CD4-positive, alpha-beta T cell treated with Interferon alpha-2 for 1 hour (primary cell): ENCODE measurements at regions not wholly inside any gene's neighbourhood (a gene's known extent, or its start where the extent isn't known, plus 50 kb on each side); places are given as distances from the start of the nearest gene placed in this dataset.

ENCODE experiments used
- DNase-seq, 2 donors: peaks; one replicate each; pipeline ENCODE4 v3.0.0-alpha.2; 2020 to 2022

DNA sequence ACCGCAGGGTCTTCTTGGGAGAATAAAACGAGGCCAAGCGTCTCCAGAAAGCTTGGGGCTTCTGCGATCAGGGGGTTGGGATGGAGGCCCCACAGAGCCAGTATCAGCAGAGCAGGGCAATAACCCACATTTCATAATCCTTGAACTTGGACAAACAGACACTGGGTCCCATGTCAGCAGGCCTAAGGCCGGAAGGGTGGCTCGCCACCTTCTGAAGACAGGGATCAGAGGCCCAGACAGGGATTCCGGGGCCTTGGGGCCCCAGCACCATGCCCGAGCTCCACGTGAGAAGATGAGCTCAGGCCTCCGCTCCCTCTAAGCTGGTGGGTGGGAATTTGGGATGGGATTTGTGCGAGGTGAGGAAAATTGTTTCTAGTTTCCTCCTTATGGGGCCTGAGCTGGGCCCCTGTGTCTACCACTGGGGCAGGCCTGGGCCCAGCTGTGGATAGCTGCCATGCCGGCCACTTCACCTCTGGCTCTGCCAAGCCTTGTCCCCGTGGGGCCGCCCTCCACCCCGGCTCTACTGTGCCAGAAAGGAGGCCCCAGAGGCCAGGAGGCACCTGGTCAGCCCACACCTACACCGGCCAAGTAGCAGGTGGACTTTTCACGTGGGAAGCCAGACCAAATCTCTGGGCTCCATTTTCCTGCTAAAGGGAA lies 67.2 kb upstream of the DLK1 start:
- DNase-seq: no peak

DNA sequence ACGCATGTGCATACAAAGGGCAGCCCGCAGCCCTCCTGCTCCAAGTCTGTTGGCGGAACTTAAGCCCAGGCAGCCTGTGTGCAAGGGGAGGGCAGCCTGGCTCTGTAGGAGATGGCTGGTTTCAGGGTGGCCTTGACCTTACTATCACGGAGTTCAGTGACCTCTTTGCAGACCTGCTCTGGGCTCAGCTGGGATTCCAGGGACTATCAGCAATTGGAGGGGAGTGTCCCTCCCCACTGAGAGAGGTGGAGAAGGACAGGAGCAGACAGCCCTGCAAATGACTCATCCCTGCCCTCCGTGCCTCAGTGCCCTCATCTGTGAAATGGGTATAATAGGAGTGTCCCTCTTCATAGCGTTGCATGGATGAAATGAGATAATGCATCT lies 66.2 kb upstream of the DLK1 start:
- no peak for DNase-seq

DNA sequence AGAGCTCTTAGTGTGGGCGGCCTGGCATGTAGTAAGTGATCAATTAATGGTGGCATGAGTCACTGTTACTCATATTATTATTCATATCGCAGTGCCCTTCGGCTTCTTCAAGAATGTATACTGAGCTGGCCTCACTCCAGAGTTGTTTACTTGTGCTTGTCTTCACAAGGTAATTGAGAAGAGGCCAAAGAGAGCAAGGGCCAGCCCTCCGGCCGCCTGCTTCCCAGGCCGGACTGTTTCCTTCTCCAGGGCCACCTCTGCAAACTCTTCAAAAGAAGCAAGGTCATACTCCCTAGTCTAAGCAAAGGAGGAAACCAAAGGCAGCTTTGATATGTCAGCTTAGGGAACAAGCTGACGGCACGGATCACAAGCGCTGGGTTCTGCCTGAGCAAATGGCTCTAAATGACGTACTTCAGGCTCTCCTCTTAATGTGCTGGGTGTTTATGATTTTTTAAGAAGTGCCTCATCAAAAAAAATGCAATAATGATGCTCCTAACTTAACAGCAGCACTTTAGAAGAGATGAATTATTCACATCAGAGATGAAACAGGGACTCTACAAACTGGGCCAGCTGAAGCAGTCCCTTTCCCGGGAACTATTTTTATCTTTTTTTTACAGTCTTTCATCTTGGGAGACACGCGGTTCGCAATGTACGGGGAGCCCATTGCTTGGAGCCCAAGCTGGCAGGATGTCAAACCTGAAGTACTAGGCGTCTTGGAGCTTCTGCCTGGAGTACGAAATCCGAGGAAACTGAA lies 65.6 kb upstream of the DLK1 start:
- no peak for DNase-seq

DNA sequence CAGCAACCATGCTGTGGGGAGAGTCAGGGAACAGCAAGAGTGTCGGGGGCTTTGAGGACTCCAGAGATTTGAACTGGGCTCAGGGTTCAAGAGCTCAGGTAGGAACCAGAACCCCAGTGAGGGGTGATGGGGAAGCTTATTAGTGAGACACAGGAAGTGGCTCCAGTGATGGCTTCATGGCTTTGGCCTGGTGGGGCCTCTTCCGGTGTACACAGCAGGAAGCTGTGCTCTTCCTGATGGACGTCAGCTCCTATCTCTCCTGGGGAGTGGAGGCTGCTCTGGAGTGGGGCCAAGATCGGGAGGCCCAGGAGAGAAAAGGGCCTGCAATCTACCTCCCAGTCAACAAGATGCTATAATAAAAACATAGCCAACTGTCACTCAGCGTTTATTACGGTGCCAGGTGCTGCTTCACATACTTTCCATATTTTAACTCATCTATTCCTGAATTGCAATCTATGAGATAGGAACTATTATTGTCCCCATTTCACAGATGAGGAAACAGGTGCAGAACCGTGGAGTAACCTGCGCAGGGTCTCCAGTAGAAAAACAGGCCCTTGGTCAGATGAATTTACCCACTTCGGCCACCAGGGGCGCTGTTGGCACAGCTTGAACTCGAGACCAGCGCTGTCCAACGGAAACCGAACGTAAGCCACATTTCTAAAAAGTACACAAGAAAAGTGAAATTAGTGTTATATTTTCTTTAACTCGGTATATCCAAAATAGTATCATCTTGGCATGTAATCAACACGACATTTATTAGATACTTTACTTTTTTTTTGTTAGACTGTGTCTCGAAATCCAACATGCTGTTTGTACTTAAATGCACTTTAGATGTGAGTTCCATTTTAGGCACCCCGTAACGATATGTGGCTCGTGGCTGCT lies 63.6 kb upstream of the DLK1 start:
- DNase-seq: peak; percentile 52 to 64

DNA sequence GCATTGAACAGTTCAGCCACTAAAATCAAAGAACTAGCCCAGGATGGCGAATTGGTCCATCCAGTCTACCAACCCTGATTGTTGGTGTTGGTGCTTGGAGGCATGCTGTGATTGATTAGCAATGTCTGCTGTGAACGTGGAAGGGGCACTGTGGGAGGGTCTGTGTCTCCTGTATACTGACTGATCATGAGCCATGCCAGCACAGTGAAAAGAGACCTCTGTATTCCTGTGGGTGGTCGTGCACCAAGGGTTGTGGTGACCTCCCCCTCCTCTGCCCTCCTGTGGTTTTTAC lies 63.0 kb upstream of the DLK1 start:
- no peak for DNase-seq

DNA sequence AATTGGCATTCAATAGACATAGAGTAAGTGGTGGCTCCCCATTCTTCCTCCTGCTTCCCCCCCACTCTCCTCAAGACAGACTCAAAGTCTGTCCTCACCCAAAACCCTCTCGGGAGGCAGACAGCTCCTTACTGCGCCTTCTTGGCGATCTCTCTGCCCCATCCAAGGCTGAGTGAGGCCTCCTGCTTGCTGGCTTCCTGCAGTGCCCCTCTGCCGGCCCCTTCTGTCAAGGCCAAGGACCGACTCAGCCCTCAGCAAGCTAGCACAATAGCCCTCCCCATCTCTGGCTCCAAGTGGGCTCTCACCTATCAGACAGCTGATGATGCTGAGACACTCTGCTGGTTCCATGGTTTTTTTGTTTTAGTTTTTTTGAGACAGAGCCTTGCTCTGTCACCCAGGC lies 62.5 kb upstream of the DLK1 start:
- DNase-seq: no peak

DNA sequence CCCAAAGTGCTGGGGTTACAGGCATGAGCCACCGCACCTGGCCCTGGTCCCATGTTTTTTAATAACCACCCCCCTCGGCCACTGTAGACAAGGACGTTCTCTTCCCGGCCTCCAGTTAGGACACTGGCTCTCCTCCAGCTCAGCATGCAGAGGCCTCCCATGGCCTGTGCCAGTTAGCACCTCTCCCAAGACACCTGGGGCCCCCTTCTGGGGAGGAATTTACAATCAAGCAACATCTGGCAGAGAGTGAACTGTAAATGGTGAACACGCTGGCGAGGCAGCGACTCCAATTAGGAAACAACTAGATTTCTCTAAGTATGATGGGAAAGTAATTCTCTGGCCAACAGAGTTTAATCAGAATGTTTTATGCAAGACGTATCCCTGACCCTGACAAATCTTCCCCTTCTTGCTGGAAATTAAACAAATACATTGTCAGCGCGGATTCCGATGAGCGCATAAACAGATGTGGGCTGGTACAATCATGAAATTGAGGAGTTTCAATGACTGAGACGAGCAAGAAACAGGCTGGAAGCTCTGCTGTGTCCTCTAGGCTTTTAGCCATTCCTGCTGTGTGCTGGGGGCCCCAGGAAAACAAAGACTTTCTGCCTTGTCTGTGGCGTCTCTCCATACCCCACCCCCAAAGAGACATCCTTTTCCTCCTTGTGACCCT lies 61.7 kb upstream of the DLK1 start:
- no peak for DNase-seq

DNA sequence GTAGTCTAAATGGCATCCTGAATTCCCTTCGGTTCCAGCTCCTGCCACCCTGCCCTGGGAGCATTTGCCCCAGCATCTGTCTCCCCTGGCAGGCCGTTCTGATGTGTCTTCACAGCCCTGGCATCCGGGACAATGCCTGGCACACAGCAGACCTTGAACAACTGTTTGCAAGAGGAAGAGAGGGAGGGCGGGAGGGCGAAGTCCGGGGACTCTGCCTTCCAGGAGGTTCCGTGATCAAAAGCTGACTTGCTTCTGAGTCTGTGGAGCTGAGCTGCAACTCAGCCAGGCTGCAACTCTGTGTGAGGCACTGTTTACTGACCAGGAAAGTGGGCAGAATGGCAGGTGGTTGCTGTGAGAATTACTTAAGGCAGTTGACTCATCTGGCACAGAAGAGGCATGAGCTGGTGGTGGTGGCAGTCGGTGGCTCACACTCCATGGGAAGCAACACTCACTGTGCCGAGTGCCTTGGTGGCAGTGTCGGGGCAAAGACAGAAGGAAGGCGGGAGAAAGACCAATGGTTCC lies 61.1 kb upstream of the DLK1 start:
- DNase-seq: no peak

DNA sequence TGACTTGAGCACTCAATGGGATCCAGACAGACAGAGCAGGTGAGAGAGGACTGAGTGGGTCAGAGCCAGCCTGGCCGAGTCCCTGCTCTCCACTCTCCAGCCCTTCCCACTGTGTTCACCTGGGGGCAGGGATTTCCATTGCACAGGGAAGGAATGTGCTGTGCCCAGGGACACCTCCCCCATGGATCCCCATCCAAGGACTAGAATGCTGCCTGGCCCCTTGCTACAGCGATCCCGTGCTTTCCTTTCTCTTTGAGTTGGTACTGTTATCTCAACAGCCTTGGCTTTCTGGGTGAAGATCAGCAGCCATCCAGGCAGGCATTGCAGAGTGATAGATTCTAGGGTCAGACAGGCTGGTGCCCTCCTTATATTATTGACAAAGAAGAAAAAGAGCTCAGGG lies 60.3 kb upstream of the DLK1 start:
- no peak for DNase-seq

DNA sequence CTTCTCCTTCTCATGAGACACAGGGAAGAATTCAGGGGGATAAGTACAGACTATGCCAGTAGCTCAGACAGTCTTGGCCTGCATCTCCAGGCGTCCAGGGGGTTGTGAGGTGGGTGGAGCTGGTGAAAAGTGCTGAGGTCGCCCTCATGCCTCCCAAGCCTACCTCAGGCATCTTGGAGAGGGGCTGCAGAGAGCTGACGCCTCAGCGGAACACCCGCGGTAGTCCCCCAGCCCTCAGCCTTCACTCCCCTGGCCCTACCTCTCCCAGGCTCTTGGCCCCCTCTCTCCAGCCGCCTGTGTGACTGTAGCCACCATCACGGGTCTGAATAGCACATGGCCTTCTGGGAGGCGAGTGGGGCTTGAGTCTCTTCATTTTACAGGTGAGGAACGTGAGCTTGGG lies 59.8 kb upstream of the DLK1 start:
- no peak for DNase-seq

DNA sequence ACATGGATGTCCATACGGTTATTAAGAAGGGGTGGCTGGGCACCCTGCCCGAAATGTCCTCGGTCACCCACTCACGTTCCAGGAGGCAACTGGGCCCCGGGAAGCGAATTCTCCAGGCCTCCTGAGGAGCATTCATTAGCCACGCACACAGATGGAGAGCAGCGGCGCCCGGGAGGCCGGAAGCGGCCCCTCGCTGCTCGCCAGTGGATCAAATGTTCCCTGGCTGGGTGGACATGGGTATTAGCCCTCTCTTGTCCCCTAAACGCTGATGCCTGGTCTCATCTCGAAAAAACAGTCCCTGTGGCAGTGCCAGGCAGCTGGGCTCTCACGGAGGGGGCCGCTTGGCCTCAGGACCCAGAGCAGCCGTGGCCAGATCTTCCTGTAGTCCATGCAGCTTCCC lies 59.0 kb upstream of the DLK1 start:
- no peak for DNase-seq

DNA sequence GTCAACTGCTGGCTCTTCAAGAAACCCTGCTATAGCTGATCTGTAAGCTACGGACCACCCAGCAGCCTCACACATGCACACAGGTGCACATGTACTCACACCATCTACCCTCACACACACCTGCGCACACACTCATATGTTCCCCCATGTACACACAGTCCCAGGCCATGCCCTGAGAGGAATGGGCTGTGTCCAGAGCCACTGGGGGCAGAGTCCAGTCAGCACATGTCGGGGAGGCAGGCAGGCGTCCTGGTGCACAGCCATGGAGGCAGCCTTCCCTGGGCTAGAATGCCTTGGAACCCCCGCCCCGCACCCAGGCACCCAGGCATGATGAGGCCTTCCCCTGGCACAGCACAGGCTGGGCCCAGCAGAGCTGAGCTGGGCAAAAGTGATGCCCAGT lies 58.3 kb upstream of the DLK1 start:
- no peak for DNase-seq

DNA sequence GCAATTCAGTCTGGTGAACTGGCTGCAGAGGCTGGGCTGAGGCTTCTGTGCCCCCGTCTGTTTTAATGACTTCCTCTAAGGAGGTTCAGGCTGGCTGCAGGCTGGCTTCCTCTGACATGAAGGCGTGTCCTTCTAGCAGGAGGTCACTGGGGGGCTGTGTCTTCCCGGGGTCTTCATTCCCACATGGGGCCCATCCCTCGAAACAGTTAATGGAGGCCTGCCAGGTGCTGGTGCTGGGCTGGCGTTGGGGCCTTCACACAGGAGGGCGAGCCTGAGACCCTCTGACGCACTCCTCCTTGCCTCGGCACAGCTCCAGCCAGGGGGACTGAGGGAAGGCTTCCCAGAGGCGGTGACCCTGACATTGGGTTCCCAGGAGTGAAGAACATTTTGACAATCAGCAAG lies 57.7 kb upstream of the DLK1 start:
- DNase-seq: no peak

DNA sequence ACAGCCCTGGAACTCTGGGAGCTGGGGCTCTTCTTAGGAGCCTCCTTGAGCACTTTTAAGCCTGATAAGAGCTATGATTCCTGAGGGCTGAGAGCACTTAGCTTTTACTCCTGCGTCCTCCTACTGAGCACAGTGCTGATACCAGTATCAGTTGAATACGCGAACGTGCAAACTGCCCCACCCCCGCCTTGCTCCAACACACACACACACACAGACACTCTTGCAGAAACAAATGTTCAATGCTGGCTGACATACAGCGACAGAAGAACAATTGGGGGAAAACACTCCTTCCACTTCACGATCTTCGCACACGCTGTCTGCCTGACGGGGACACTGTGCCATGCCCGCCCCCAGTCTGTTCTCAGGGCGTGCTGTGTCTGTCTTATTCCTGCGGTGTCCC lies 57.2 kb upstream of the DLK1 start:
- no peak for DNase-seq

DNA sequence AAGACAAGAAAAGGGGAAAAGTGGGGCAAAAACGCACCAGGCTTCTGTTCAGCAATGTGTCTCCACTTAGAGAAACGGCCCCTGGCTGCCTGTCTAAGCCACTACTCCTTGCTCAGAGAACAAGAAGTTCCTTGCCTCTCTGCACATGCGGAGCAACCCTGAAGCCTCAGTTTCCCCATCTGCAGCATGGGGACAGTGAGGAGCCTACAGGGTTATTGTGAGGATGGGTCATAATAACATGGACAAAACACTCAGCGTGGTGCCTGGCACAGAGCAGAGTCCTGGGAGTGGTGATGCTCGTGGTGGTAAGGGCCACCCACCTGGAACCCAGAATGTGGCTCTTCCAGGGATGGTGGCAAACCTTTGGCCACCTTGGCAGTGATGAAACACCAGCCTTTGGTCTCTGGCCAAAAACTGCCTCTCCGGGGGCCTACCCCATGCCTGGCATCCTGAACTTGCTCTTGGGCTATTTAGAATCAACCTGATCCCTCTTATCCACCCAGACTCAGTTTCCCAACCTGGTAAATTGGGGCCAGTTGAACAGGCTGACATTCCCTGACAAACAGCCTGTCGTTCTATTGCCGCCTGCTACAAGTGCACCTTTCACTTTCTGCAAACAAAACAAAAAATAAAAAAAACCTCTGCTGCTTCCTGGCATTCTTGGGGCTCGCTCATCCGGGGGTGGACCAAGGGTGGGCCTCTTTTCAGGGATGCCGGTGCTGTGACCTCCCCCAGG lies 56.5 kb upstream of the DLK1 start:
- no peak for DNase-seq

DNA sequence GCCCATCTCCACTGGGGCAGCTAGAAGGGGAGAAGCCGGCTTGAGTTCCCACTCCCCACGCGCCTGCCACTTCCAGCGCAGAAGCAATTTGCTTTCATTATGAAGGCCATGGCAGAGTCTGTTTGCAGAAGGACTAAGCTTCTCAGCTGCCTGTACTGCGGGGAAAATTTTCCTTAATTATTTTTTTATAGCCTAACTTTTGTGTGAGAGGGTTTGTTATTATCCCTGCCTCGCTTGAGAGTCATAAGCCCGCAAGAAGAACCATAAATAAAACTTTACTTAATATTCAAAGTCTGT lies 56.0 kb upstream of the DLK1 start:
- DNase-seq: no peak

DNA sequence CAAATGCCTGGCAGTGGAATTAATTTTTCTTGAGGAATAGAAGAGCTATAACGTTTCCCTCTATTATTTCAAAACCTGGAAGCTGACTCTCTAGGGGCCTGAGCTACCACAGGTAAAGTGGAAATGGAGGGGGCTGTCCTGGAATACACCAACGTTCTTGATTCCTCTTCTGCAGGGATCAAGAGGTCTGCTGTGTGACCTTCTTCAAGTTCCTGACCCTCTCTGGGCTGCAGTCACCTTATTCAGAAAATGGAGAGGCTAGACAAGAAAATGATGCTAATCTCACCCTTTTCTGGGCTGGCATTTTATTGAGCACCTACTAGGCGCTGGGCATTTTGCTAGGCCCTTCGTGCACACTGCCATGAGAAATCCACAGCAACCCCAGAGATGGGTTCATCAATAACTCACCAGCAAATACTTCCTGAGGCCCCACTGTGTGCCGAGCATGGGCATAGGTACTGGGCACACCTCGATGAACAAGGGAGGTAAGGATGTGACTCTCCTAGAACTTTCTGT lies 55.2 kb upstream of the DLK1 start:
- no peak for DNase-seq

DNA sequence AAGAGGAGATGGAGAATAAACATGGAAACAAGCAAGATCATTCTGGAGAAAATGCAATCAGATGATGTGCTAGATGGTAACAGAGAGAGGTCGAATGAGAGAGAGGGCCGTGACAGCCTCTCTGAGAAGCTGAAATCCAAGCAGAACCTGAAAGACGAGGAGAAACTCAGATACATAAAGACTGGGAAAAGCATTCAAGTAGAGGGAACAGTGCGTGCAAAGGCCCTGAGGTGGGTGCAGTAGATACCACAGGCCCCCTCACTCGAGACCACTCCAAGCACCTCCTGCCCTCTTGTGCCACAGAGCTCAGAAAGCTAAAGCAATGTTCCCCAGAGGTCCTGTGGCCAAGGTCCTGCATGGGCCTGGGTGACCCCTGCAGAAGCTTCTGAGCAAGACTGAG lies 54.8 kb upstream of the DLK1 start:
- no peak for DNase-seq

DNA sequence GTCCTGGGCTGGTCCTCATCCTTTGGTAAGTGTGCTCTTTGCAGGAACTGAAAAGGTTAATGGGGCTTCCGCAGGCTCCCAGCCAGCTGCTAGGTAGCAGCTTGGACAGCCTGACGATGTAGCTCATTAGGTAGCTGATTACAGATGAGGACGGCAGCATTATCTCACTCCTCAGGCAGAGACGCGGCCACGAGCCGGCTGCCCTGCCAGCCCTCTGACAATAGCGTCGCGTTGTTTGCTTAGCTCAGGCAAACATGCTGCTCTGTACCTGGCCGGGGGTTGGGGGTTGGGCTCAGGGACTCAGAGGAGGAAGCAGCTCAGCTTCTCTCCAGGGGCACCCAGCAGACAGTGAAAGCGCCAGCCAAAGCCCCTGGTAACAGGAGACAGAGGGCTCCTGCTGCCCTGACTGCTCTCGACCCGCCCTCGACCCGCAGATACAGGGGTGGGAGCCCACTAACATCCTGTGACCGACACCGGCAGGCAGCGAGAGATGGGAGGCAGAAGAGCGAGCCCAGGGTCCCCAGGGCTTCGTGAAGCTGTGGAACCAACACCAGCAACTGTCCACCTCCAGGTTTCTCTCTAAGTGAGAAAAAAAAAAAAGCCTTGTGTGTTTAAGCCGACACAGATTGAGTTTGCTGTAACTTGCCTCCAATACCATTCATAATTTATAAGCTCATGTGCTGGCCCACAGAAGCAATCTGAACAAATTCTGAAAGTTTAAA lies 53.4 kb upstream of the DLK1 start:
- no peak for DNase-seq

DNA sequence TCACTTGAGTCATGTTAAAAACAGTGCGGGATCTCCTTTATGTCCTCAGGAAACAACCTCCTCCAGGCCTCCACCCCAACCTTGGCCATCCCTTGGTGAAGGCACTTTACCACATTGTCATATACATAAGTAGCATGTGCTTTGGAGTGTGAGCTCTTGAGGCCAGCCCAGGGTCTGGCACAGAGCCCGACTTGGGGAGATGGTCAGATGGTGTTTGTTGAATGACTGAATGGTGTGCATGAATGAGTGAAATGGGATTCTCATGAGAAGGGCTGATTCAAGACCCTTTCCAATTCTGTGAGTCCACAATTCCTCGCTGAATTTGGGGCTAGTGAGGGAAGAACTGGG lies 52.9 kb upstream of the DLK1 start:
- no peak for DNase-seq

DNA sequence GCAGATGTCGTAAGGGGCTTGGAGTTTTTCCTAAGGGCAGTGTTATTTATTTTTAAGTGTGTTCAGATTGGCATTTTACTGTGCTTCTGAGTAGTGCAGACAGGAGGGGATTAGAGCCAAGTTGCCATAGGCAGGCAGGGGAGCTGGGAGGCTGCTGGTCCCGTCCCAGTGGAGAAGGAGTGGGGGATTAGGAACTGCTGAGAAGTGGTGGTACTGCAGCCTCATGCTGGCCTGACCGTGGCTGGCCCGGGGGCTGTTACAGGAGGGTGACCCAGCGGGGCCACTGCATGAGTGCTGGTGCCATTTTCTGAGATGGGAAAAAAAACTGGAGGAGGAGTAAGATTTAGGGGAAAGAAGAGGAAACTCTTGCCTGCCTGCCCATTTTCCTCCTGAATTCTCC lies 52.3 kb upstream of the DLK1 start:
- DNase-seq: no peak
